ENCODE measurements at regions not wholly inside any gene's neighbourhood (a gene's known extent, or its start where the extent isn't known, plus 50 kb on each side); places are given as distances from the start of the nearest gene placed in this dataset.

DNA sequence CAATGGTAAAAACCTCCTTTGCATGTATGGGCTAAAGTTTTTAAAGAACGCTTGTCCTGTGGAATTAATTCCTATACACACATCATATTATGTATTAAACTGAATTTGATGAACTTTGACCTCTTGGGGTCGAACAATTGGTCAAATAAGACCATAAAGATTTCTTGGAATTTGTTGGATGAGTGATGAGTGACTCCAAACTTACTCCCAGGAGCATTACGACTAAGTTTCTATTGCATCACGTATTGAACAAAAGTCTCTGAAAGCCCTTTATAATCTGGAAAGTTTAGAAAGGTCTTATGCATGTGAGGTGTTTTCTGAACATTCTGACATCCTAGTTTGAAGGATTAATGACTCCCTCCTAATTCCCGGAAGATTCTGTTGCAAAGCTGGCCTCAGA, 126.9 kb upstream of the BMP5 start:
- Histone ChIP-seq H3K4me2 (ENCODE audit: low read length) (no peak overlapping the region), H3K4me3 (ENCODE audit: insufficient read depth, low read depth, low read length) (no peak overlapping the region), H3K27ac (ENCODE audit: low read depth, low read length) (no peak overlapping the region), H2AFZ (ENCODE audit: low read depth, low read length) (no peak overlapping the region), H3K79me2 (ENCODE audit: insufficient read depth, low read length) (no peaks in the 10 kb centered on the region), H3K4me1 (ENCODE audit: insufficient read depth, low read length) (no peaks in the 10 kb centered on the region), H3K27me3 (ENCODE audit: insufficient read depth, low read length) (no peaks in the 10 kb centered on the region), H3K9ac (ENCODE audit: low read length) (no peak overlapping the region), H3K9me3 (ENCODE audit: insufficient read depth, low read depth, low read length) (no peaks in the 10 kb centered on the region), H4K20me1 (ENCODE audit: insufficient read depth, low read length) (no peaks in the 10 kb centered on the region), H3K36me3 (ENCODE audit: insufficient read depth, low read length) (no peaks in the 10 kb centered on the region)
- Mint-ChIP-seq H3K4me1 (ENCODE audit: low read depth, unreplicated experiment) (no peaks in the 10 kb centered on the region), H3K4me3 (ENCODE audit: unreplicated experiment) (no peak overlapping the region), H3K27ac (ENCODE audit: unreplicated experiment) (no peak overlapping the region), H3K27me3 (ENCODE audit: low read depth, unreplicated experiment) (no peaks in the 10 kb centered on the region), H3K36me3 (ENCODE audit: low read depth, unreplicated experiment) (no peaks in the 10 kb centered on the region), H3K9me3 (ENCODE audit: unreplicated experiment) (no peaks in the 10 kb centered on the region)
- TF ChIP-seq CTCF (IDR thresholded peaks at IDR 0.05; ENCODE audit: insufficient read depth, low read depth, low read length) (no peak), EZH2 (IDR thresholded peaks at IDR 0.05; ENCODE audit: insufficient read depth, low read length) (no peak)
- FAIRE-seq (peak; percentile 41), DNase-seq (ENCODE audit: low read depth) (no peak)

GRCh38 chr6:55998576-55998975, 123.2 kb upstream of the BMP5 start:
- Histone ChIP-seq H3K4me2 (ENCODE audit: low read length) (no peak overlapping the region), H3K27me3 (ENCODE audit: insufficient read depth, low read length) (no peaks in the 10 kb centered on the region), H3K4me1 (ENCODE audit: insufficient read depth, low read length) (no peaks in the 10 kb centered on the region), H4K20me1 (ENCODE audit: insufficient read depth, low read length) (no peaks in the 10 kb centered on the region), H3K36me3 (ENCODE audit: insufficient read depth, low read length) (no peaks in the 10 kb centered on the region), H3K4me3 (ENCODE audit: insufficient read depth, low read depth, low read length) (no peak overlapping the region), H3K79me2 (ENCODE audit: insufficient read depth, low read length) (no peaks in the 10 kb centered on the region), H3K9ac (ENCODE audit: low read length) (no peak overlapping the region), H3K9me3 (ENCODE audit: insufficient read depth, low read depth, low read length) (no peaks in the 10 kb centered on the region), H2AFZ (ENCODE audit: low read depth, low read length) (no peak overlapping the region), H3K27ac (ENCODE audit: low read depth, low read length) (no peak overlapping the region)
- H3K9me3 Mint-ChIP-seq (ENCODE audit: unreplicated experiment): peaks cover 6% of the 10 kb centered on the region
- H3K27ac Mint-ChIP-seq (ENCODE audit: unreplicated experiment): no peak overlapping the region
- TF ChIP-seq EZH2 (IDR thresholded peaks at IDR 0.05; ENCODE audit: insufficient read depth, low read length): no peak
- TF ChIP-seq CTCF (IDR thresholded peaks at IDR 0.05; ENCODE audit: insufficient read depth, low read depth, low read length): no peak
- H3K27me3 Mint-ChIP-seq (ENCODE audit: low read depth, unreplicated experiment): no peaks in the 10 kb centered on the region
- no peak overlapping the region for H3K4me3 Mint-ChIP-seq (ENCODE audit: unreplicated experiment)
- FAIRE-seq: no peak
- no peaks in the 10 kb centered on the region for H3K36me3 Mint-ChIP-seq (ENCODE audit: low read depth, unreplicated experiment)
- no peaks in the 10 kb centered on the region for H3K4me1 Mint-ChIP-seq (ENCODE audit: low read depth, unreplicated experiment)
- no peak for DNase-seq (ENCODE audit: low read depth)

DNA sequence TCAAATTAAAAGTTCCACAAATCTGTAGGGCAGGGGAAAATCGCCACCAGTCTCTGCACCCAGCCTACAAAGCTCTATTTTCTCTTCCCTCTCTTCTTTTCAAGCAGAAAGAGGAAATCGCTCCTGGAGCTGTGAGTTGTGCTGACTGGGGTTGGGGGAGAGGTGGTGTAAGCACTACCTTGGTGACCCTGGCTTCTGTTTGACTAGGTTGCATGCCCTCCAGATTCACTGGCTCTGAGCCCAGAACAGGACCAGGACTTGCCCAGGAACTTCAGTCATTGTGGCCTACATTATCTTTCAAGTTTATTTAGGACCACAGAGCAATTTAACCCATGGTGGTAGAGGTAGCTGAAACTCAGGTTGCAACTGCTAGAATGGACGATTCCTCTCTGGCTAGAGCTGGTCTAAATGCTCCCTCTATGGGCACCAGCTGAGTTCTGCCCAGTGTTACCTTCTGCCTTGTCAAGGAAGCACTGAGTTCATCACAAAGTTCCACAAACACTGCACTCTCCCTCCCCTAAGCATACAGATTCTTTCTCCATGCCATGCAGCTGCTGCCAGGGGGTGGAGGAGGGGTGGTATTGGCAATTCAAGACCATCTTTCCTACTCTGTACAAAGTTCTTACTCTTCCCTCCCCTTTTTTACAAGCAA, 122.0 kb upstream of the BMP5 start:
- H3K27me3 ChIP-seq (ENCODE audit: insufficient read depth, low read length): no peaks in the 10 kb centered on the region
- DNase-seq (ENCODE audit: low read depth) (no peak), FAIRE-seq (no peak)
- H3K27ac ChIP-seq (ENCODE audit: low read depth, low read length): no peak overlapping the region
- no peaks in the 10 kb centered on the region for H3K36me3 ChIP-seq (ENCODE audit: insufficient read depth, low read length)
- Mint-ChIP-seq H3K4me3 (ENCODE audit: unreplicated experiment) (no peak overlapping the region), H3K9me3 (ENCODE audit: unreplicated experiment) (peaks cover 11% of the 10 kb centered on the region), H3K4me1 (ENCODE audit: low read depth, unreplicated experiment) (no peaks in the 10 kb centered on the region), H3K27me3 (ENCODE audit: low read depth, unreplicated experiment) (no peaks in the 10 kb centered on the region), H3K27ac (ENCODE audit: unreplicated experiment) (no peak overlapping the region), H3K36me3 (ENCODE audit: low read depth, unreplicated experiment) (no peaks in the 10 kb centered on the region)
- TF ChIP-seq CTCF (IDR thresholded peaks at IDR 0.05; ENCODE audit: insufficient read depth, low read depth, low read length) (no peak), EZH2 (IDR thresholded peaks at IDR 0.05; ENCODE audit: insufficient read depth, low read length) (no peak)
- no peak overlapping the region for H3K4me3 ChIP-seq (ENCODE audit: insufficient read depth, low read depth, low read length)
- no peak overlapping the region for H3K9ac ChIP-seq (ENCODE audit: low read length)
- no peaks in the 10 kb centered on the region for H3K4me1 ChIP-seq (ENCODE audit: insufficient read depth, low read length)
- no peaks in the 10 kb centered on the region for H3K79me2 ChIP-seq (ENCODE audit: insufficient read depth, low read length)
- H4K20me1 ChIP-seq (ENCODE audit: insufficient read depth, low read length): no peaks in the 10 kb centered on the region
- H3K9me3 ChIP-seq (ENCODE audit: insufficient read depth, low read depth, low read length): no peaks in the 10 kb centered on the region
- no peak overlapping the region for H2AFZ ChIP-seq (ENCODE audit: low read depth, low read length)
- H3K4me2 ChIP-seq (ENCODE audit: low read length): no peak overlapping the region
